CD4-positive, alpha-beta memory T cell (primary cell): ENCODE measurements at regions not wholly inside any gene's neighbourhood (a gene's known extent, or its start where the extent isn't known, plus 50 kb on each side); places are given as distances from the start of the nearest gene placed in this dataset.

Experiments
- CTCF ChIA-PET: fragments of 350-600 bp; sonication (Branson Sonifier 250); formaldehyde crosslinking; loops from one replicate; lab custom pipeline; 2021; ENCODE audit warnings: inconsistent platforms; ENCODE audit not compliant: partially characterized antibody; lab: Charles Lee
- POLR2A ChIA-PET: fragments of 350-600 bp; sonication (Branson Sonifier 250); formaldehyde crosslinking; loops from one replicate; lab custom pipeline; 2021; ENCODE audit not compliant: partially characterized antibody; lab: Charles Lee
- DNase-seq, 5 donors: peaks; one replicate each; pipeline versions ENCODE4 v3.0.0 to v3.0.0-alpha.2; 2020 to 2022; ENCODE audit warnings: mixed read lengths in 1 of 5
- H3K27ac ChIP-seq: one replicate; pipeline ENCODE4 v1.7.0; 2013; ENCODE audit warnings: low read depth, low read length
- H3K27me3 ChIP-seq: 2 replicates; pipeline ENCODE4 v1.7.0; 2013; ENCODE audit warnings: mild to moderate bottlenecking, low read length, moderate library complexity; ENCODE audit not compliant: insufficient read depth
- H3K36me3 ChIP-seq: 2 replicates; pipeline ENCODE4 v1.7.0; 2013; ENCODE audit warnings: mild to moderate bottlenecking, low read length, moderate library complexity; ENCODE audit not compliant: insufficient read depth
- H3K4me1 ChIP-seq: 2 replicates; pipeline ENCODE4 v1.7.0; 2013; ENCODE audit warnings: mild to moderate bottlenecking, low read length, moderate library complexity; ENCODE audit not compliant: insufficient read depth
- H3K4me3 ChIP-seq, 2 donors: one replicate each; pipeline ENCODE4 v1.7.0; 2013; ENCODE audit warnings: low read length in 2 of 2, mild to moderate bottlenecking in 1 of 2
- H3K9me3 ChIP-seq, 2 donors: one replicate each; pipeline ENCODE4 v1.7.0; 2013; ENCODE audit warnings: low read length in 2 of 2, control low read depth in 1 of 2; ENCODE audit not compliant: control insufficient read depth in 1 of 2
- H3K27ac Mint-ChIP-seq, 7 donors: one replicate each; pipeline ENCODE4 v1.8.0; 2020 to 2021; ENCODE audit warnings: mixed read lengths in 7 of 7, mild to moderate bottlenecking in 6 of 7, inconsistent platforms in 3 of 7, moderate library complexity in 3 of 7
- H3K27me3 Mint-ChIP-seq, 2 donors: one replicate each; pipeline ENCODE4 v1.8.0; 2020 to 2021; ENCODE audit warnings: mixed read lengths in 2 of 2
- H3K36me3 Mint-ChIP-seq, 2 donors: one replicate each; pipeline ENCODE4 v1.8.0; 2020 to 2021; ENCODE audit warnings: mixed read lengths in 2 of 2, inconsistent platforms in 1 of 2, mild to moderate bottlenecking in 1 of 2
- H3K4me1 Mint-ChIP-seq, 4 donors: one replicate each; pipeline ENCODE4 v1.8.0; 2020 to 2021; ENCODE audit warnings: mixed read lengths in 4 of 4, mild to moderate bottlenecking in 1 of 4
- H3K4me3 Mint-ChIP-seq, 8 donors: one replicate each; pipeline ENCODE4 v1.8.0; 2020 to 2021; ENCODE audit warnings: mixed read lengths in 8 of 8, mild to moderate bottlenecking in 7 of 8, moderate library complexity in 6 of 8, inconsistent platforms in 3 of 8
- H3K9me3 Mint-ChIP-seq, 8 donors: one replicate each; pipeline ENCODE4 v1.8.0; 2020 to 2021; ENCODE audit warnings: mixed read lengths in 8 of 8, mild to moderate bottlenecking in 5 of 8, inconsistent platforms in 3 of 8, moderate library complexity in 1 of 8
- intact Hi-C: fragments of 100-400 bp; cut with micrococcal nuclease; formaldehyde crosslinking; loops from one replicate; pipeline ENCODE4 v1.15.1; 2023

DNA sequence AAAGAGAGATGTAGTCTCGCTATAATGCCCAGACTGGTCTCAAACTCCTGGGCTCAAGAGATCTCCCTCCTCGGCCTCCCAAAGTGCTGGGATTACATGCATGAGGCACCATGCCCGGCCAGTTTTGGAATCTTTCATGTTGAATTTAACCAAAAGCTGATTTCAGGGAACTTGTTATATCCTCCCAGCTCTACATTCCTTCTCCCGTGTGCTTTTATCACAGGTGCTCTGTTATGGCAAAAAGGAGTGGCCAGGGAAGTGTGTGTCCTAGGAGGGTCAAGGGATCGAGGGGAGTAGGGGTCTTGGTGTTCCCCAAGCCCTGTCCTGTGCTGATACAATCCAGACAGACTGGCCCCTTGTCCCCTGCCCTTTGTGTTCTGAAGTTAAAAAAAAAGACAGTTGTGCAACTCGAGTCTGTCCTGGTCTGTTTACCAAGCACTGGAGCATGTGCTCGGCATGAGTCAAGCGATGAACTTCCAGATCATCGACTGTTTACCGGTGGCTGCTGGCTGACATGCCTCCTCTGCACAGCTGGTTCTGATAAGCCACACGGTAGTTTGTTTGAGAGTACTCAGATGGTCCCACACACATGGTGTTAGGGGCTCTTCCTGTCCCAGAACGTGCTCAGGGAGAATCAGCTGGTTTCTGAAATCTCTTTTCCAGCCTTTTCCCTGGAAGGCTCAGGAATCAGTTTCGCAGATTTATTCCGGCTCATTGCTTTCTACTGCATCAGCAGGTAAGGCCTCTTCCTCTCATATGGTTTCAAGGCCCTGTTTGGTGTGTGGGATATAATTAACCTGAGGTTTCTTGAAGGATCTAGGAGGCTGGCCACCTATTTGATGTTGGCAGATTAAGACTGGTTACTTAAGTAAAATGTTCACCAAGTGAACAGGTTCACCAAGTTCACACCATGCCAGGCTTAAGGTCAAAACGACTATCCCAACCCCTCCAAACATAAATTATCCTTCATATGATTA is 52.6 kb upstream of the NAA20 start:
- Histone ChIP-seq H3K36me3 (no peaks in the 10 kb centered on the region), H3K27me3 (no peaks in the 10 kb centered on the region), H3K27ac (no peak overlapping the region), H3K9me3 (no peaks in the 10 kb centered on the region), H3K4me3 (no peak overlapping the region), H3K4me1 (peaks cover 29% of the 10 kb centered on the region)
- ChIA-PET POLR2A (no interaction called here), CTCF (no interaction called here)
- H3K4me1 Mint-ChIP-seq, result peaks cover 17 to 31% (median 24%) of the 10 kb centered on the region in 4 donors
- no peak for DNase-seq
- H3K27ac Mint-ChIP-seq, result peak overlapping the region in 1 of 7 donors; percentile 82
- H3K36me3 Mint-ChIP-seq, result no peaks in the 10 kb centered on the region
- H3K27me3 Mint-ChIP-seq, result no peaks in the 10 kb centered on the region
- no peak overlapping the region for H3K4me3 Mint-ChIP-seq
- intact Hi-C loops, result no loop called here
- no peaks in the 10 kb centered on the region for H3K9me3 Mint-ChIP-seq

DNA sequence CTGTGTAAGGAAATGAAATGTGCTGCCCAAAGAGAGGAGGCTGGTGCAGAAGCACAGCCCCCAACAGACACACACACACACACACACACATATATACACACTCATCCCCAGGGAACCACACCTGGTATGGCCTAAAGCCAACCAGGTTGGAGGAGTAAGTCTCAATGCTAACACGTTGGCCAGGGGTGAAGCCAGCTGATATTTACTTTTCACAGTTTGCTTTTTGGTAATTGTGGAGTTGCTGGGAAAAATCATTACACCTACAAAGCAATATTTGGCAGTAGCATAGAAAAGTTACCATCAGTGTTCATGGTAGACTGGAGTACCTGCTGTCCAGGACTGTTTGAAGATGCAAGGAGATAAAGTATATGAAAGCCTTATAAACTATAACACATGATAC is 50.3 kb upstream of the NAA20 start:
- H3K27ac ChIP-seq, result no peak overlapping the region
- intact Hi-C loops, result no loop called here
- peaks cover 38% of the 10 kb centered on the region for H3K4me1 ChIP-seq
- no peak overlapping the region for H3K4me3 ChIP-seq
- H3K27ac Mint-ChIP-seq, result peak overlapping the region in 1 of 7 donors; percentile 18
- H3K27me3 ChIP-seq, result no peaks in the 10 kb centered on the region
- H3K9me3 Mint-ChIP-seq, result no peaks in the 10 kb centered on the region
- peaks cover 23 to 48% (median 35%) of the 10 kb centered on the region in 4 donors for H3K4me1 Mint-ChIP-seq
- CTCF ChIA-PET, result no interaction called here
- H3K9me3 ChIP-seq, result no peaks in the 10 kb centered on the region
- no peaks in the 10 kb centered on the region for H3K27me3 Mint-ChIP-seq
- no peak overlapping the region for H3K4me3 Mint-ChIP-seq
- POLR2A ChIA-PET, result no interaction called here
- no peaks in the 10 kb centered on the region for H3K36me3 ChIP-seq
- DNase-seq, result no peak
- H3K36me3 Mint-ChIP-seq, result no peaks in the 10 kb centered on the region
